HG03064 (cell line): ENCODE measurements at regions not wholly inside any gene's neighbourhood (a gene's known extent, or its start where the extent isn't known, plus 50 kb on each side); places are given as distances from the start of the nearest gene placed in this dataset.

Experiments used
- ATAC-seq: cut with Tn5 transposase; IDR thresholded peaks from one replicate; pipeline ENCODE4 v1.9.1; 2021; ENCODE audit warnings: low read depth; ENCODE audit not compliant: unreplicated experiment

DNA sequence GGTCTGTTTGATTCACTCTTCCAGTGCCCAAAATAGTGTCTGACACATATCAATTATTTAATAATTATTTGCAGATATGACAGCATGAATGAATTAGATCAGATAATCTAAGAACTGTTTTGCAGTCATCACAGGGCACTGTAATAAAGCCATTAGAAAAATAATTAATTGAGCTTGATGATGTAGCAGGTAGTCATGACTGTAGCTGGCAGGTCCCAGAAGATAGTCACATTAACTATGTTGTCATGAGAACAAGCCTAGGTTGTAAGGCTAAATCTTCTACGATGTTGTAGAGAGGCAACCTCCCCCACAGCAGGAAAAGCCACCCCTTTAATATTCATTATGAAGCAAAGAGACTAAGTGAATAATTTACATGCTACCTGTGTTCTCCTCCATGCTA lies 243.9 kb upstream of the SPTLC3 start:
- no peak for ATAC-seq

- no peak for ATAC-seq
These were observed 234.8 kb upstream of the SPTLC3 start for GRCh38 chr20:12773936-12774335.

DNA sequence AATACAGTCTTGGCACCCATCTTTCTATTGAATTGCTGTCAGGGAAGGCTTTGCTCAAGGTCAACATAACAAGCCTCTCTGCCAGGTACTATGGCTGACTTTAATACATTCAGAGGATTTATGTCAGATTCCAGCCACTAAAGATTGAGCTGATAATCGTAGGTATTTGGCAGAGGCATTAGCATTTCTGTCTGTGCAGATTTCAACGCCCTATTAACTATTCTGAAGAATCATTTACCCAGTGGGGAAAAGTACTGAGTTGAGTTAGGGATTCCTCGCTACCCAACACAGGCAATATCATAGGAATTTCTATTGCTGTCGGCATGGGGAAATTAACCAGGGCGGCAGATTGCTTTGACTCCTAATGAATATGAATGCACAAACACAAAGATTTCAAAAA lies 233.7 kb upstream of the SPTLC3 start:
- ATAC-seq: no peak

DNA sequence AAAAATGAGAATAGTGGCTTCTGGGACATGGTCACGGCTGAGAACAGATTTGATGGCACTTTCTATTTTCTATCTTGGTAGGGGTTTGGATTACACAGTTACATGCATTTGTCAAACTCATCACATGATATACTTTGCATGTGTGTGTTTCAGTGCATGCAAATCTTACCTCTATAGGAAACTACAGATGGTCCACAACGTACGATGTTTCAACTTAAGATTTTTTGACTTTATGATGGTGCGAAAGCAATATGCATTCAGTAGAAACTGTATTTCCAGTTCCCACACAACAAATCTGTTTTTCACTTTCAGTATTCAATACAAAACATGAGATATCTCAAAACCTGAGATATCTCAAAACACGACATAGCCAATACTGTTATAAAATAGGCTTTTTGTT lies 231.8 kb upstream of the SPTLC3 start:
- no peak for ATAC-seq

GRCh38 chr20:12786276-12786675 lies 222.5 kb upstream of the SPTLC3 start:
- ATAC-seq: no peak

DNA sequence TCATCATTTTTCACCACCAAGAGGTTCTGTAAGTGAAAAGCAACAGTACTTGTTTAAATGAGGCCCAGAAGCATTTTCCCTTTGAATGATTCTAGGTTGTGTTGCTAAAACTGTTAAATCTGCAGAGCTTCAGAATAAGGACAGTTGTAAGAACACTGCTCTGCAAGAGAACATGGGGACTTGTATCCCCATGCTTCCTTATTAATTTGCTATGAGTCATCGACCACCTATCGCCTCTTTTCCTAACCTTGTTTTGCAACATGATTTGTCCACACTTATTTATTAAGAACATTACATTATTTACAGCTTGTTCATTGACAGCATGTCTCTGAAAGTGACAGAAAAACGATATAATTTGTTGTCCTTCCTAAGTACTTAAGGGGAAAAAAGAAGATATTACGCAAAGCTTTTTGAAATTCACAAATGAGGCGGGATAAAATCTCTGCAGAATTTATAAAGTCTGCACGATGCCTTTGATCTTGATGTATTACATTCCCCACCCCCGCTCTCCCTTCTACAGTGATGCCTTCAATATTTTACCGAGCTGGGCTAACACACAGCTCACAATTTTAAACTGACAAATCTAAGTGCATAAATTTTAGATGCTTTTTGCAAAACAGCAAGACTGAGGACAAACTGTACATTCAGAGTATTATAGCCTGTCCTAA lies 220.0 kb upstream of the SPTLC3 start:
- no peak for ATAC-seq

GRCh38 chr20:12790859-12791258 lies 217.9 kb upstream of the SPTLC3 start:
- no peak for ATAC-seq

DNA sequence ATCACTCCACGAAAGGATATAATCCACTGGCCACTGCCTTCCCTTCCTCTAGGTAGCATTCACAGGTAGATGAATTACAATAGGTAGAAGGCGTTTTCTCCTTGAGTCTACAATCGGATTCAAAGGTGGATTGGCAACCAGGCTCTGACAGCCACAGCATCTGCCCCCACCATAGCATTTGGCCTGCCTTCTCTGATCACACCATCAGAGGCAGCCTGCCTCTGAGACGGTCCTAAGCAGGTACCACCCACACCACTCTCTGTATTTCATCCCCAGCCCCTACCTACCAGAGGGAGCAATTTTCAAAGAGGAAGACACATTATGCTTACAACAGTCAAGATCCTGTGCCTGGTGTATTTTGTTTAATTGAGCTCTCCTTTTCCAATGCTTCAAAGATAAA lies 210.5 kb upstream of the SPTLC3 start:
- ATAC-seq: no peak

GRCh38 chr20:12808006-12808567 lies 200.7 kb upstream of the SPTLC3 start:
- no peak for ATAC-seq

GRCh38 chr20:12815231-12815768 lies 193.5 kb upstream of the SPTLC3 start:
- ATAC-seq: no peak

- ATAC-seq: no peak
These were observed 192.9 kb upstream of the SPTLC3 start for GRCh38 chr20:12815778-12816408.

DNA sequence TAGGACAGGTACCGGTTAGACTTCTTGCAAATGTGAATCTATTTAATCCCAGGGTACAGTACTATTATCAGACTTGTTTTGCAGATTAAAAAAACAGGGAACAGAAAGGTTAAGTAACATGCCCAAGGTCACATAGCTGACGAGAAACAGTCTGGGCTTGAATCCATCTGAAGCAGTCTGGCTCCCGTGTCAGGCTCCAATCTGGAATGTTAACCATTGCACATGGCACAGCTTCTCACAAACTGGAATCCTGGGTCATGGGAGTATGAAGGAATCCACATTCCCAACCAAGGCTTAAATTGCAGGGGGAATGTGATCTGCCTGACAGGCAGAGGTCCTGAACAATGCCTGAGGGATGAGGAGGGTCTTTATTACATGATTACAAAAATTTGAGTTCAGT lies 187.5 kb upstream of the SPTLC3 start:
- no peak for ATAC-seq

DNA sequence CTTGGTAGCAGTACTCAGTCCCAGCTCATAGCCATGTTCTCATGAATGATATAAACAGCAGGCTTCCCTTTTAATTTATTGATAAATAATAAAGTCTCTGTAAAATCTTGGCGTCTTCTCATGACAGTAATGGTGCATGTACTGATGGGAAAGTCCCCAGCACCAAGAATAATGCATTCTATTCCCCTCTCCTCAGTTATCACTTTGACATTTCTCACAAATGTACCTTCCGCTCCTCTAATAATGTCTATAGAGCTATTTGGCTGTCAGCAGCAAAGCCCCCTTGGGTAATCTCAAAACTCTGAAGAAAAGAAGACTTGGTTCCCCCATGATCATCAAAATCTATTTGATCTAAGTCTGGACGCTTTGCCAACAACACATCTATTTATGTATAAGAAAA lies 185.0 kb upstream of the SPTLC3 start:
- no peak for ATAC-seq

DNA sequence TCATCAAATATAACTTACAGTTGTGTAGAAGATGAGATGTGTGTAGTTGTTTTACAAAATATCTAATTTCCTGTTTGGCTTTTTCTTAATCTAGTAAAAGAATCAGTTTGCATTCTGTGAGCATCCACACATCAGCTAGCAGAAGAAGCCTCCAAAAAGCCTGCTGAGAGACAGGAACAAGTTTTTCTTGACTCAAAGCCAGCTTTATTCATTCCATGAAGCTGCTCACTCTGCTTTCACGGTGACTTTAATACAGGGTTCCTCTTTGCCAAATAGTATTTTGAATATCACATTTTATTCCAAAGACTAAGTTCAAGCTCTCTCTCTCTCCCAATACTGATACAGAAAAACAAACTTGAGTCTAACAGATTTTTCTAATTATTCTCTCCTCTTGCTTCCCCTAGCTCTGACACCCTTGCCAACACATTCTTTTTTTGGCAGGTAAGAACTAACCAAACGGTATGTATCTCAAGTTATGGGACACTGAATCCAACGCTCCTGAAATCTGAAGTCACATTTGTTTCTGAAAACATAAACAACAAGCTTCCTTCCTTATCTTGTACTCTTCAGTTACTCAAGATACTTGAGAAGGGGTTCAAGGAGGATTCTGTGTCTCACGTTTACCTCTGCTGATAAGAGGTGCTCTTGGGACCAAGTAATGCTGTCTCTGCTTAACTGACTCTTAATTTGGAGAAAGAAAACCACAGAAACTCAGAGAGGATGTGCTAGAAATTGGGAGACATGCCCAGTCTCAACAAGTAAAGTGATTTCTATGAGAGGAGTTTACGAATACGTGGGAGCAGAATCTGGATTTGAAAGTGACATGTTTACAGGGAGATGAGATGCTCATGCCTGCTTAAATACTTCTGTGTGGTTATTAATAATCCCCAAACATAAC lies 184.2 kb upstream of the SPTLC3 start:
- ATAC-seq: no peak

GRCh38 chr20:12825226-12825595 lies 183.6 kb upstream of the SPTLC3 start:
- no peak for ATAC-seq

GRCh38 chr20:12827816-12828385 lies 180.9 kb upstream of the SPTLC3 start:
- ATAC-seq: no peak

GRCh38 chr20:12829170-12829569 lies 179.6 kb upstream of the SPTLC3 start:
- ATAC-seq: no peak

- no peak for ATAC-seq
These were observed 174.9 kb upstream of the SPTLC3 start for GRCh38 chr20:12833861-12834260.

- ATAC-seq: no peak
These were observed 172.8 kb upstream of the SPTLC3 start for GRCh38 chr20:12835999-12836398.

DNA sequence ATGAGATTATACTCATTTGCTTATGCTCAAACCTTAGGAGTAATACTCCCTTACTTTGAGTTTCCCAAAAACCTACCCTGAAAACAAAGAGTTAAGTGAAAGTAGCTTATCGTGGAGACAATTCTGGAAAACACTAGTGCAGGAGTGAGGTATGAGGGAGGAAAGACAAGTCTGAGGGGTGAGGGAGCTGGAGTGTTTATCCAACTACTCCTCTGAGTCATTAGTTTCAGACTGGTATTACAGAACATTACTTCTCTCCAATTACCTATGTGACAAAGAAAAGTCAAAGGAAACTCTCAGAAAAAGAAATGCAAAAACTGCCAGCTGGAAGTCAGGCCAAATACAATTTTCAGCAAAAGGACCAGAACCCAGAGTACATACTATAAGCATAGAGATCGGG lies 171.1 kb upstream of the SPTLC3 start:
- ATAC-seq: no peak
